Ureter (tissue), 1 donor: ENCODE measurements at regions not wholly inside any gene's neighbourhood (a gene's known extent, or its start where the extent isn't known, plus 50 kb on each side); places are given as distances from the start of the nearest gene placed in this dataset.

ENCODE experiments used
- DNase-seq: peaks from one replicate; pipeline ENCODE4 v3.0.0-alpha.2; 2020; ENCODE audit warnings: low spot score
- donor health status: DM: yes; HTN: yes; CAD: no.

DNA sequence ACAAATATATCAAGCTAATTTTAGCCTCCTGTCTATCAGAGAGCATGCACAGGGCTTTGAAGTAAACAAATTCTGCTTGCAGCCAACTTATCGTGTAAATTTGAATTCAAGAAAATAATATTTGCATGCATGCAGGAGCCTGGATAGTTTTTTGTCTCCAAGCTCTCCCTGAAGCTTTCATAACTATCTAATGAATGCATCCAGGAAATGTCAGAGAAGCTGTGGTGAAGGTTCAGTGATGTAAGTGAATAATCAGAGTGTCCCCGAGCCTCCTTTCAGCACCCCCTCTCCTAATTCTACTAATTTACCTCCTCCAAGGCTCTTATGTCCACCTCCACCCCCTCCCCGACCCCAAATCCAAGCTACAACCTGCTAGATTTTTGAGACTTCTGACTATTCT lies 172.0 kb upstream of the ZNF32 start:
- no peak for DNase-seq

GRCh38 chr10:43819464-43820230 lies 171.0 kb upstream of the ZNF32 start:
- DNase-seq = no peak

DNA sequence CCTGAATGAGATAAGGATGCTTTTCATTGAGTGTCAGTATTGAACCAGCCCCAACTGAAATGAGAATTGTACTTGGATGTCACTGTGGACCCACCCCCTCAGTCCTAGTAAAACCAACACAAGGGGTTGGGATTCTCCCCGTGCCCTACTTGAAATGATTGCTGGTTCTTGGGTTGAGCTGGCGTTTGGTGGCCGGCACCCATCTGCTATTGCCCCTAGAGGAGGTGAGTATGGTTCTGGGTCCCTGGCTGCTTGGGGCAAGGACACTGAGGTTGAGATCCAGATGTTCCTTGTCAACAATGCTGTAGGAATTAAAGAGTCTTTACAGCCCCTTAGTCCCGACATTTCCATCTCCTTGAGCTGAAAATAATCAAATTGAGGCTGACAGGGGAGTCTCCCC lies 170.0 kb upstream of the ZNF32 start:
- no peak for DNase-seq

- DNase-seq = no peak
Measured at GRCh38 chr10:43817368-43817767, 168.7 kb upstream of the ZNF32 start.

DNA sequence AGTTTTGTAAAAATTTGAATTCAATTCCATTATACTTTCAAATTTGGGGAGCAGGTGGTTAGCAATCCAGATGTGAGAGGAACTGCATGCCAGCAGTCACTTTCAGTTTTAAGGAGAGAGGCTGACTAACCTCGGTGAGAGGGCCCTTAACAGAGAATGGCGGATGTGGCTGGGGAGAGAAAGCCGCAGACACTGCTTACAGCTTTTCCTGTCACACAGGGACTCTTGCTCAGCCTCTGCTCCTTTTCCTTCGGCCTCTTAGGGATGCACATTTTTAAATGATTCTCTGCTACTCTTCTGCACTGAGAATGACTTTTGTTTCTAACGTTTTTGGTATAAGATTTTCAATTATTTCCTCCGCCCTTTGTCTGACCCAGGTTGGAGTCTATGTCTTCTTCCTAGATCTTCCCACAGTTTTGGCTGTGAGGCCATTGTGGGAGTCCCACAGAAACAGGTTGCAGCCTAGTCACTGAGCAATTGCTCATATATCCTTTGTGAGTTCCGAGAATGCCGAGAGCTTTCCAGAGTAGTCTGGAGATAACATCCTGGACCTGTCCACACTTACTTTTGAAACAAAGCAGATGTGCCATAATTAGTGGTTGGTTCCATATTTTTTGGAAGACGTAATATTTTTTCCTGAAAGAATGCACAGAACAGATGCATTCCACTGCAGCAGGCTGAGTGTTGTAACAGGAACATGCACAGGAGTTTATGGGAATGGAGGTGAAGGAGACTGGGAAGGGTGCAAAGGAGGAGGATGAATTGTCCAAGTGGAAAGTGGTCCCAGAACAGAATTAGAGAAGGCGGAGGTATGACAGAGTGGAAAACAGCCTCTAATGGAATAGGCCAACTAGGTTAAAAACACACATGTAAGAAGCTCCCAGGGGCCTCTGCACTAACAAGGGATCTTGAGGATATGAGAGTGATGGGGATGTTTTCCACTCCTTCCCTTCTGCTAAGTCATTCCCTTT lies 168.0 kb upstream of the ZNF32 start:
- DNase-seq = no peak

DNA sequence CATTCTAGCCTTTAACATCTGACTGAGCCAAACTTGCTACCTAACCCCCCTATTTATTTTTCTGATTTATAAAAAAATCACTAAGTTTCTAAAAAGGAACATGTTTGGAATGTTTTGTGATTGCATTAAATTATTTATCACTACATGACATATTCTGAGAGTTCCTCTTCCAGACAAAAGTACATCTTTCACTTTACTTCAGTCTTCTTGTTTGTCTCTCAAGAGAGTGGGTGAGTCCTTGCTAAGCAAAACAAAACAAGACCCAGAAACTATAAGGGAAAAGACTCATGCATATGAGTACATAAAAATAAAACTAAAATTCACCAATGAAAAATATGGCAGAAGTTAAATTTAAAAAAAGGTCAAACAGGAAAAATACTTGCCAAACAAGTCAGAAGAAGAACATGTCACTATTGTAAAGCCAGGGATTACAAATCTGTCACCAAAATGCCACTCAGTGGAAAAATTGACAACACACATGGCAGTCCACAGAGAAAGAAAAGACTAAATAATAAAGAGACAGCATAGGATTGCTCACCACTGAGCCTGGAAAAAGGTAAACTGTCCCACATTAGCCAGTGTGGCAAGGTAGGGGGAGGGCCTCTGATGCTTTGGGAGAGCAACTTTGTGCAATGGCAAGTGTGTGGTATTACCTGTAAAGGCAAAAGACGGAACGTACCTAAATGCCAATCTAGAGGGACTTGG lies 166.7 kb upstream of the ZNF32 start:
- no peak for DNase-seq

- DNase-seq = no peak
Measured at GRCh38 chr10:43814663-43815062, 166.0 kb upstream of the ZNF32 start.

- no peak for DNase-seq
Measured at GRCh38 chr10:43811871-43812270, 163.2 kb upstream of the ZNF32 start.

DNA sequence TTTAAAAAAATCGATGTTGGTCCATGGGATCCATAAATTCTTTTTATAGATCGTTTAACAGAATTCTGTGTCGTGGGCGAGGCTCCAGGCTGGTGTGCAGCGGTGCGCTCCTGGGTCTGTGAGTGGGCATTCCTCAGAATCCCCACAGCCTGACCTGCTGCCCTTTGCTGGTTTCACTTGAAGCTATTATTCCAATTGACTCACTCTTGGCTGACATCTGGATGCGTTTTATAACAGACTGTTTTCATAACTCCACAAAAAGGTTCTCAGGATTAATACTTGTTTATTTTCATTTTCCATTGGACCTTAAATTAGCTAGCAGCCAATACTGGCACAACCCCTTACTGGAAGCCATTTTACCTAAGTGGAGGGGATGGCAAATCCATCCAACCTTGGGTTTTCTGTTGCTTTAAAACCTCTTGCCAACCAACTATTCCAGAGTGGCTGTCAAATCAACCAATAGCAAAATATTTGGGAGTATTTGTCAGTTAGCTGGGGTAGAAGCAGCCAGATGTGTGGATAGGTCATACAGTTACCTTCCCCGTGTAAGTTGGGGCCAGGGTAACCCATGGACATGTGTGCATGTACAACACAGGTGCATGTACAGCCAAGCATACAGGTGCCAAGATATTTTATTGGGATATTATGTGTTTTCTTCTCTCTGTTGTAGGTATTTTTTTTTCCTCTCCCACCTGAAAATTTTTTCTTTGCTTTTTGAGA lies 160.7 kb upstream of the ZNF32 start:
- no peak for DNase-seq

DNA sequence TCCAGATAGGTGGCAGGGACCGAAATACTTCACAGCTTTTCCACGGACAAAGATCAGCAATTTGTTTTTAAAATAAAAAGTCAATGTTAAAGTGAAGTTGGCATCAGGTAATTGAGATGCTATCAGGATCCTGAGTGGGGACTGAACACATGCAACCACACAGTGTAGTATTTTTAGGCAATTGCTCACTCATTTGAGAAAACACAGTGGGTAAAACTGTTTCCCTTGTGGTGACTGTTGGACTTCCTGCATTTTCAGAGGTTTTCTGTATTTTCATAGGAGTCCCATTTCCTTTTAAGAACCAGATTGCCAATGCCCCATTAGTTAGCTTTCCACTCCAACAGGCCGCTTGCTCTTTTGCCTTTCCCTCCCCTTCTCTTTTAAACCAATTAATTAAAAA lies 159.5 kb upstream of the ZNF32 start:
- no peak for DNase-seq

- DNase-seq = peak; percentile 34
Measured at GRCh38 chr10:43806831-43807640, 158.4 kb upstream of the ZNF32 start.

GRCh38 chr10:43803791-43804190 lies 155.1 kb upstream of the ZNF32 start:
- no peak for DNase-seq

DNA sequence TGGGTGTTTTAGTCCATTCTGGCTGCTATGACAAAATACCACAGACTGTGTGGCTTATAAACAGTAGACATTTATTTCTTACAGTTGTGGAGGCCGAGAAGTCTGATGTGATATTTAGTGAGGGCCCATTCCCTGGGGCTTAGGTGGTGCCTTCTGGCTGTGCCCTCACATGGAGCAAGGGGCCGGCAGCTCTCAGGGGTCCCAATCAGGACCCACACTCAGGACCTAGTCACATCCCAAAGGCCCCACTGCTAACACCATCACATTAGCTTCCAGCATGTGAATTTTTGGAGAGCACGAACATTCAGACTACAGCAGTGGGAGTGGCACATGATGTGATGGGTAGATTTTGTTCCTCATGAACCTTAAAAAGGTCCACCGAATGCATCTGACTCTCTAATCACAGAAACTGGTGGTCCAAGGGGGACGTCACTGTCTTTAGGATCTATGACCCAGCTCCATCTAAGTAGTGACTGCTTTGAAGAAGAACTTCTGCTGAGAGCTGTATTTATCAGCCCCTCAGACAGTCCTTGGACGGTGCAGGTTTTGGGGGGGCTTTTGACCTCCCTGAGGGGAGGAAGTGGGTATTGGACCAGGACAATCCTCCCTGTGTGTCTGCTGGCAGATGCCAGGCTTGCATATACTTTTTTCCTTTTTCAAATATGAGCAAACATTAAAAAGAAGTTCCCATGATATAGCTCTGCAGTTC lies 154.5 kb upstream of the ZNF32 start:
- DNase-seq = no peak

DNA sequence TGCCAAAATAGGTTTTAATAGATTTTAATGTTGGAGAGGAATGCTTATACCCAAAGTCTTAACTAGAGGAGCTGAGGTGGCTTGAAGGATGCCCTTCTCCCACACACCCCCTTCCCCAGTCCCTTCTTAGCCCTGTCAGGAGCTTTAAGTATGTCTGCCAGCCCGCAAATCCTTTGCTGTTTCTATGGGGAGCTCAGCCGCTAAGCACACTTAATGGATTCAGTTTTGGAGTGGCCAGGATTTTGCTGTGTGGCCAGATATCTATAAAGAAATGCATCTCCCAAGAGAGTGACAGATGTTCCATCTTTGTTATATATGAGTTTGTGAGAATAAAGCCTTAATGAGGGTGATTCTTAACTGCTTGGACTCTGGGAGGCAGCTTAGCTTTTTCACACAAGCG lies 152.9 kb upstream of the ZNF32 start:
- no peak for DNase-seq

- DNase-seq = no peak
Measured at GRCh38 chr10:43801140-43801539, 152.5 kb upstream of the ZNF32 start.

- no peak for DNase-seq
Measured at GRCh38 chr10:43796781-43797180, 148.1 kb upstream of the ZNF32 start.

GRCh38 chr10:43795639-43796038 lies 147.0 kb upstream of the ZNF32 start:
- DNase-seq = no peak

DNA sequence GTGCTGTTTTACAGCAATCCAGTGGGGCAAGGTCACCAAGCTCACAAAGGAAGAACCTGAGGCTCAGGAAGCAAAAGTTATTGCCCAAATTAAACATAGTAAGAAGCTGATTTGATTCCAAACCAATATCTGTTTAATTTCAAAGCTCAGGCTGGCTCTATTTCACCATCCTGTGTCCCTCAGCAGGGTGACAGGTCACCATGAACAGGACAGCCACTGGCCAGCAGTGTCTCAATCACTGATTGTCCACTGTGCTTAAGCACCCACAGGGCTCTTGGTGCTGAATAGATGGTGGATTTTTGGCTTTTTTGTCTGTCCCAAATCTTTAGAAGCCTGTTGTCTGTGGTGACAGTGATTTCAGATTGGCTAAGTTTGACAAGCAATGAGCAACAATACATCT lies 146.4 kb upstream of the ZNF32 start:
- DNase-seq = no peak

GRCh38 chr10:43794181-43794815 lies 145.6 kb upstream of the ZNF32 start:
- no peak for DNase-seq

DNA sequence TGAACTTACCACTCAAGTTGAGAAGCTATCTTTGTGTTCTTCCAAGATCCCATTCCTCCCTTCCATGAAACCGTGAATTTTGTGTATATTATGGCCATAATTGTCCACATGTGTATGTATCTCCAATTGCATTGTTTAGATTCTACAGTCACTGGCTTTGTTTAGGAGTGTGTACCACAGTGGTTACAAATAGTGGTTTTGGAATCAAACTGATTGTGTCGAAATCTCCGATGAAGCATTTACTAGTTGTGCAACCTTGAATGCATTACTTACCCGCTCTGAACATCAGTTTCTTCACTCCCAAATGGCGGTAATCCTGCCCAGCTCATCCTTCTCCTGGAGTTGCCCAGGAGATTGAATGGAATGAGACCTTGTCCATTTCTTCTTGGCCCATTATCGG lies 145.0 kb upstream of the ZNF32 start:
- DNase-seq = no peak
